HCT116 (cell line): ENCODE measurements at regions not wholly inside any gene's neighbourhood (a gene's known extent, or its start where the extent isn't known, plus 50 kb on each side); places are given as distances from the start of the nearest gene placed in this dataset.

Experiments
- ATAC-seq: fragments of 200-7000 bp; cut with Tn5 transposase; 2 replicates; pipeline ENCODE4 v1.9.1; 2020; ENCODE audit warnings: mild to moderate bottlenecking, moderate library complexity
- BruUV-seq: library from RNA; stranded (reverse); fragments of 400-500 nt; replicated peaks from 2 replicates; lab custom pipeline; 2021; lab: Mats Ljungman, UMichigan
- CTCF ChIA-PET: fragments of 300-600 bp; sonication (Branson Sonifier 250); formaldehyde crosslinking; loops from one replicate; lab custom pipeline; 2021; ENCODE audit warnings: antibody characterized with exemption; lab: Charles Lee
- POLR2A ChIA-PET: fragments of 300-600, 350-600 bp; sonication (Branson Sonifier 250); formaldehyde crosslinking; loops from one replicate; lab custom pipeline; 2021; ENCODE audit warnings: antibody characterized with exemption; lab: Charles Lee
- RAD21 ChIA-PET, 2 experiments: fragments of 300-600 bp; sonication (Branson Sonifier 250); formaldehyde crosslinking; loops; one replicate each; lab custom pipeline; 2023; ENCODE audit warnings: low total read pairs in 2 of 2; ENCODE audit not compliant: uncharacterized antibody in 2 of 2, unreplicated experiment in 2 of 2, low non-redundant PET in 1 of 2; lab: Charles Lee
- DNase-seq: peaks from one replicate; pipeline ENCODE4 v3.0.0-alpha.2; 2010; ENCODE audit warnings: low read depth, low spot score
- H2AFZ ChIP-seq: fragments of 200-600 bp; shearing (Covaris generic), sonication (generic); 2 replicates; pipeline ENCODE4 v1.6.1; 2017; ENCODE audit warnings: low read depth, mixed run types, mixed read lengths, antibody characterized with exemption, low read length; ENCODE audit not compliant: poor library complexity, severe bottlenecking
- H3K27ac ChIP-seq: 2 replicates; pipeline ENCODE4 v1.5.1; 2012; ENCODE audit warnings: low read depth, low read length
- H3K27me3 ChIP-seq: fragments of 200-600 bp; sonication (generic); 2 replicates; pipeline ENCODE4 v1.6.1; 2016; ENCODE audit warnings: mixed run types, low read length, mixed read lengths; ENCODE audit not compliant: insufficient read depth
- H3K36me3 ChIP-seq, 2 experiments: fragments of 200-500 bp in 1 of 2; fragments of 200-600 bp in 1 of 2; sonication (Bioruptor generic) in 1 of 2; sonication (generic) in 1 of 2; 2 replicates each; pipeline versions ENCODE4 v1.5.1 to v1.6.1; 2014 to 2016; ENCODE audit warnings: low read length in 2 of 2, inconsistent platforms in 1 of 2, mixed read lengths in 1 of 2, mixed run types in 1 of 2; ENCODE audit not compliant: insufficient read depth in 2 of 2, control insufficient read depth in 1 of 2
- H3K4me1 ChIP-seq, 2 experiments: fragments of 200-600 bp in 1 of 2; sonication (generic) in 1 of 2; 2 replicates each; pipeline versions ENCODE4 v1.5.1 to v1.6.1; 2012 to 2017; ENCODE audit warnings: low read length in 2 of 2, inconsistent platforms in 1 of 2, mild to moderate bottlenecking in 1 of 2, mixed read lengths in 1 of 2, mixed run types in 1 of 2, moderate library complexity in 1 of 2; ENCODE audit not compliant: insufficient read depth in 2 of 2, control insufficient read depth in 1 of 2
- H3K4me2 ChIP-seq: fragments of 200-600 bp; sonication (generic); 2 replicates; pipeline ENCODE4 v1.6.1; 2017; ENCODE audit warnings: mixed run types, low read length, mixed read lengths
- H3K4me3 ChIP-seq, 2 experiments: fragments of 200-600 bp in 1 of 2; sonication (generic) in 1 of 2; replicated peaks in 1 of 2; 2 replicates each; pipeline ENCODE4 v1.5.1; 2011 to 2016; ENCODE audit warnings: low read length in 2 of 2, control low read depth in 1 of 2, low read depth in 1 of 2, mild to moderate bottlenecking in 1 of 2, mixed read lengths in 1 of 2, mixed run types in 1 of 2
- H3K79me2 ChIP-seq: fragments of 200-600 bp; sonication (generic); 2 replicates; pipeline ENCODE4 v1.6.1; 2017; ENCODE audit warnings: mild to moderate bottlenecking, mixed run types, low read length, moderate library complexity, mixed read lengths; ENCODE audit not compliant: insufficient read depth
- H3K9ac ChIP-seq: fragments of 200-600 bp; sonication (generic); 2 replicates; pipeline ENCODE4 v1.6.1; 2016; ENCODE audit warnings: low read length, mixed read lengths
- H3K9me2 ChIP-seq: fragments of 200-600 bp; sonication (generic), shearing (Covaris generic); 2 replicates; pipeline ENCODE4 v1.6.1; 2017; ENCODE audit warnings: mixed run types, mild to moderate bottlenecking, moderate library complexity; ENCODE audit not compliant: insufficient read depth
- H3K9me3 ChIP-seq, 2 experiments: fragments of 200-500 bp in 1 of 2; fragments of 200-600 bp in 1 of 2; sonication (Bioruptor generic) in 1 of 2; sonication (generic) in 1 of 2; 2 replicates each; pipeline ENCODE4 v1.6.1; 2014 to 2017; ENCODE audit warnings: low read length in 2 of 2, mixed read lengths in 2 of 2, inconsistent platforms in 1 of 2, low read depth in 1 of 2, mild to moderate bottlenecking in 1 of 2, mixed run types in 1 of 2, moderate library complexity in 1 of 2; ENCODE audit not compliant: control insufficient read depth in 1 of 2, insufficient read depth in 1 of 2
- H4K20me1 ChIP-seq: fragments of 200-600 bp; sonication (generic), shearing (Covaris generic); 2 replicates; pipeline ENCODE4 v1.6.1; 2017; ENCODE audit warnings: mixed run types, mild to moderate bottlenecking, moderate library complexity; ENCODE audit not compliant: insufficient read depth
- ATF3 ChIP-seq: IDR thresholded peaks from 2 replicates; pipeline ENCODE4 v1.6.1; 2012
- CBX3 ChIP-seq: IDR thresholded peaks from 2 replicates; pipeline ENCODE4 v1.6.1; 2012; ENCODE audit warnings: low read depth
- CEBPB ChIP-seq: IDR thresholded peaks from 2 replicates; pipeline ENCODE4 v1.6.1; 2012; ENCODE audit warnings: low read depth
- CTCF ChIP-seq, 3 experiments: fragments of 200-600 bp in 1 of 3; sonication (generic) in 1 of 3; IDR thresholded peaks in 2 of 3; conservative IDR thresholded peaks in 1 of 3; 2 replicates each; pipeline ENCODE4 v1.5.1; 2012 to 2017; ENCODE audit warnings: low read depth in 2 of 3, low read length in 2 of 3, antibody characterized with exemption in 1 of 3, borderline replicate concordance in 1 of 3, control low read depth in 1 of 3, mild to moderate bottlenecking in 1 of 3, mixed read lengths in 1 of 3, mixed run types in 1 of 3, moderate library complexity in 1 of 3; ENCODE audit not compliant: insufficient read depth in 1 of 3
- EGR1 ChIP-seq: IDR thresholded peaks from 2 replicates; pipeline ENCODE4 v1.6.1; 2012; ENCODE audit warnings: low read depth
- EZH2phosphoT487 ChIP-seq: fragments of 200-600 bp; IDR thresholded peaks from 2 replicates; pipeline ENCODE4 v1.6.1; 2018; ENCODE audit warnings: antibody characterized with exemption, borderline replicate concordance
- JUND ChIP-seq: IDR thresholded peaks from 2 replicates; pipeline ENCODE4 v1.6.1; 2012
- POLR2AphosphoS5 ChIP-seq: IDR thresholded peaks from 2 replicates; pipeline ENCODE4 v1.6.1; 2011; ENCODE audit warnings: mild to moderate bottlenecking, low read depth, low read length, moderate library complexity
- REST ChIP-seq: IDR thresholded peaks from 2 replicates; pipeline ENCODE4 v1.6.1; 2012; ENCODE audit warnings: low read depth
- SP1 ChIP-seq: IDR thresholded peaks from 2 replicates; pipeline ENCODE4 v1.6.1; 2012; ENCODE audit warnings: low read depth
- SRF ChIP-seq: IDR thresholded peaks from 2 replicates; pipeline ENCODE4 v1.6.1; 2012; ENCODE audit warnings: low read depth
- TCF7L2 ChIP-seq: IDR thresholded peaks from 2 replicates; pipeline ENCODE4 v1.7.0; 2011; ENCODE audit warnings: borderline replicate concordance, inconsistent platforms; ENCODE audit not compliant: insufficient read depth, insufficient read length; ENCODE audit errors: extremely low read depth
- ZBTB33 ChIP-seq: IDR thresholded peaks from 2 replicates; pipeline ENCODE4 v1.6.1; 2011; ENCODE audit warnings: mild to moderate bottlenecking, low read length, moderate library complexity; ENCODE audit not compliant: insufficient replicate concordance; ENCODE audit errors: extremely low read depth
- intact Hi-C: fragments of 100-400 bp; cut with micrococcal nuclease; formaldehyde crosslinking; loops from 2 replicates; pipeline ENCODE4 v1.10.0; 2022

- Histone ChIP-seq H3K36me3 (no peaks in the 10 kb centered on the region), H3K27ac (no peak overlapping the region), H3K9me2 (no peaks in the 10 kb centered on the region), H3K79me2 (no peaks in the 10 kb centered on the region), H3K9me3 (no peaks in the 10 kb centered on the region), H3K4me2 (no peak overlapping the region), H3K4me1 (no peaks in the 10 kb centered on the region)
- no peak for DNase-seq
- ChIA-PET CTCF (no interaction called here), POLR2A (no interaction called here), RAD21 (no interaction called here)
- TF ChIP-seq POLR2AphosphoS5 (no peak), SRF (no peak), CEBPB (no peak), EZH2phosphoT487 (no peak), REST (no peak), TCF7L2 (no peak), CTCF (IDR thresholded peaks at IDR 0.05 in 2 of 3, conservative IDR thresholded peaks at IDR 0.05 in 1 of 3; ENCODE audit: borderline replicate concordance in 1 of 3, insufficient read depth in 1 of 3, low read depth in 2 of 3, low read length in 2 of 3) (no peak), SP1 (no peak), EGR1 (no peak), CBX3 (no peak), ZBTB33 (no peak), ATF3 (no peak), JUND (no peak)
- TF ChIP-seq, all 23 proteins: peak for 0
- no peak overlapping the region for H3K9ac ChIP-seq
- no peak for ATAC-seq
- no peak overlapping the region for H2AFZ ChIP-seq
- intact Hi-C loops, result no loop called here
- no peaks in the 10 kb centered on the region for H3K27me3 ChIP-seq
- H4K20me1 ChIP-seq, result no peaks in the 10 kb centered on the region
- H3K4me3 ChIP-seq, result no peak overlapping the region
- no TSS peak for BruUV-seq
Measured at GRCh38 chr13:70384156-70384555, 275.9 kb upstream of the KLHL1 start.
